PC-3 (cell line): ENCODE measurements at regions not wholly inside any gene's neighbourhood (a gene's known extent, or its start where the extent isn't known, plus 50 kb on each side); places are given as distances from the start of the nearest gene placed in this dataset.
"Not testable (repeated sequence)": the region's sequence is repeated elsewhere in the genome, so short reads cannot be mapped to it uniquely, and the experiment has no call there.

Experiments
- ATAC-seq: fragments of 200-7000 bp; cut with Tn5 transposase; 2 replicates; pipeline ENCODE4 v1.9.1; 2020; ENCODE audit warnings: mild to moderate bottlenecking, moderate library complexity
- BruUV-seq: library from RNA; stranded (reverse); fragments of 400-500 nt; replicated peaks from 2 replicates; lab custom pipeline; 2021; lab: Mats Ljungman, UMichigan
- CTCF ChIA-PET: fragments of 300-600 bp; sonication (Branson Sonifier 250); formaldehyde crosslinking; loops from one replicate; lab custom pipeline; 2022; ENCODE audit warnings: antibody characterized with exemption; lab: Charles Lee
- POLR2A ChIA-PET: fragments of 300-600 bp; sonication (Branson Sonifier 250); formaldehyde crosslinking; loops from one replicate; lab custom pipeline; 2022; ENCODE audit warnings: antibody characterized with exemption; ENCODE audit not compliant: unreplicated experiment; lab: Charles Lee
- DNase-seq: peaks from one replicate; pipeline ENCODE4 v3.0.0-alpha.2; 2015
- H2AFZ ChIP-seq: fragments of 300-600 bp; sonication (generic); 2 replicates; pipeline ENCODE4 v1.6.0; 2016; ENCODE audit warnings: antibody characterized with exemption, low read length
- H3F3A ChIP-seq: fragments of 300-600 bp; sonication (generic); one replicate; pipeline ENCODE4 v1.6.0; 2017; ENCODE audit warnings: antibody characterized with exemption, low read length, control low read depth, mild to moderate bottlenecking; ENCODE audit not compliant: unreplicated experiment
- H3K27ac ChIP-seq: fragments of 300-600 bp; sonication (generic); 2 replicates; pipeline ENCODE4 v1.5.1; 2016; ENCODE audit warnings: mild to moderate bottlenecking, low read length
- H3K27me3 ChIP-seq: fragments of 300-600 bp; sonication (generic); 2 replicates; pipeline ENCODE4 v1.6.1; 2016; ENCODE audit warnings: low read length, mixed read lengths
- H3K36me3 ChIP-seq: fragments of 300-600 bp; sonication (generic); 2 replicates; pipeline ENCODE4 v1.6.1; 2016; ENCODE audit warnings: low read depth, mixed run types, low read length, mixed read lengths
- H3K4me1 ChIP-seq: fragments of 300-600 bp; sonication (generic); 2 replicates; pipeline ENCODE4 v1.5.1; 2016; ENCODE audit warnings: low read length; ENCODE audit not compliant: insufficient read depth
- H3K4me2 ChIP-seq: fragments of 300-600 bp; sonication (generic); 2 replicates; pipeline ENCODE4 v1.6.0; 2016; ENCODE audit warnings: low read length
- H3K4me3 ChIP-seq: fragments of 300-600 bp; sonication (generic); 2 replicates; pipeline ENCODE4 v1.5.1; 2016; ENCODE audit warnings: mild to moderate bottlenecking, low read length, mixed read lengths
- H3K79me2 ChIP-seq: fragments of 300-600 bp; sonication (generic); 2 replicates; pipeline ENCODE4 v1.6.1; 2017; ENCODE audit warnings: low read length, mixed read lengths
- H3K9ac ChIP-seq: fragments of 300-600 bp; sonication (generic); 2 replicates; pipeline ENCODE4 v1.6.0; 2016; ENCODE audit warnings: mild to moderate bottlenecking, low read length
- H3K9me2 ChIP-seq: fragments of 300-600 bp; sonication (generic); replicated peaks from 2 replicates; pipeline ENCODE4 v1.6.1; 2016; ENCODE audit warnings: mixed run types, low read length, mixed read lengths
- H3K9me3 ChIP-seq: fragments of 300-600 bp; sonication (generic); 2 replicates; pipeline ENCODE4 v1.6.1; 2016; ENCODE audit warnings: low read length, mixed read lengths
- H4K20me1 ChIP-seq: fragments of 300-600 bp; sonication (generic); 2 replicates; pipeline ENCODE4 v1.6.1; 2016; ENCODE audit warnings: low read length, mixed read lengths
- CTCF ChIP-seq: fragments of 300-600 bp; sonication (generic); conservative IDR thresholded peaks from 2 replicates; pipeline ENCODE4 v1.5.1; 2017; ENCODE audit warnings: antibody characterized with exemption, low read depth, mild to moderate bottlenecking, low read length
- EZH2 ChIP-seq: fragments of 300-600 bp; sonication (generic); IDR thresholded peaks from one replicate; pipeline ENCODE4 v1.6.1; 2017; ENCODE audit warnings: antibody characterized with exemption, mild to moderate bottlenecking, low read length; ENCODE audit not compliant: unreplicated experiment
- EZH2phosphoT487 ChIP-seq: fragments of 300-600 bp; sonication (generic); IDR thresholded peaks from 2 replicates; pipeline ENCODE4 v1.6.1; 2018; ENCODE audit warnings: mild to moderate bottlenecking, antibody characterized with exemption, low read length, borderline replicate concordance
- intact Hi-C: fragments of 100-400 bp; cut with micrococcal nuclease; formaldehyde crosslinking; loops from 2 replicates; pipeline ENCODE4 v1.9.0; 2023

DNA sequence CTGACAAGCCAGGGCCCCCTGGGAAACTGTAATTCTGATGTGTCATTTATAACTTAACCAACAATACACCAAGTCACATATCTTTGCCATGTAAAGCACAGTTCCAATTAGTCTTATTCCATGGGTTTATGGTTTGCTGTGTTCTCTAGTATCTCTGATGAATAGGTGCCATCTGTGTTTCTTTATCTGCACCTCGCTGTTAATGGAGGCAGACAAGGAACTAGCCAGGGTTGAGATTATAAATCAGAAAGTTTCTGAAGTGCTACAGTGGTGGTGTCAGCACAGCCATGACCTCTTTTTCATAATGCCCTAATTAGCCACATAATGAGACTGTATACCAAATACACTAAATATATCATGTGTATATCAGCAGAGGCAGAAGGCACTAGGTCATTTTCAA, 866.4 kb downstream of the PLOD2 start:
- POLR2A ChIA-PET = no interaction called here
- no peak for ATAC-seq
- CTCF ChIA-PET = no interaction called here
- Histone ChIP-seq H3K27me3 (no peaks in the 10 kb centered on the region), H3K9ac (no peak overlapping the region), H3F3A (no peaks in the 10 kb centered on the region), H3K36me3 (no peaks in the 10 kb centered on the region), H2AFZ (no peak overlapping the region), H3K79me2 (no peaks in the 10 kb centered on the region), H3K9me2 (no peaks in the 10 kb centered on the region), H3K9me3 (no peaks in the 10 kb centered on the region), H3K4me1 (no peaks in the 10 kb centered on the region), H3K4me2 (no peak overlapping the region), H4K20me1 (no peaks in the 10 kb centered on the region), H3K27ac (no peak overlapping the region), H3K4me3 (no peak overlapping the region)
- TF ChIP-seq CTCF (no peak), EZH2phosphoT487 (no peak), EZH2 (no peak)
- intact Hi-C loops = no loop called here
- DNase-seq = no peak
- BruUV-seq = no TSS peak

DNA sequence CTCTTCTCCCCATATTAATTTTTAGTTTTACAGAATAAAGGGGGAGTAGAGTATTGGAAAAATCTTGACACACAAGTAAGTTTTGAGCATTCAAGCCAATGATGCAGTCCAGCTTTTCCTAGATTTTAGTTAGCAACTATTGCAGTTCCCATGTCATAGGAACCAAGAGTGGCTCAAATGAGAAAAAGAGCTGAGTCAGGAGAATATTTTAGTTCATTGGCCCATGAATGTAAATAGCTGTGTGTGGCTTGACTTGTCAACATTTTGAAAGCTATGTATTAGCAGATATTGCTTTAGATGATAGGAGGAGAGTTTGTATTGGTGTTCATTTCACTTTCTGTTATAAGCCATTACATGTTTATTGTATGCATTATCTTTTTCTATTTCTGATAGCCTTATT, 853.7 kb downstream of the PLOD2 start:
- H3K36me3 ChIP-seq = no peaks in the 10 kb centered on the region
- H3F3A ChIP-seq = no peaks in the 10 kb centered on the region
- ChIA-PET CTCF (no interaction called here), POLR2A (no interaction called here)
- no peaks in the 10 kb centered on the region for H3K27me3 ChIP-seq
- BruUV-seq = no TSS peak
- no peaks in the 10 kb centered on the region for H3K79me2 ChIP-seq
- no peak for ATAC-seq
- no peak overlapping the region for H2AFZ ChIP-seq
- H3K9me3 ChIP-seq = no peaks in the 10 kb centered on the region
- DNase-seq = no peak
- H3K27ac ChIP-seq = no peak overlapping the region
- H3K9ac ChIP-seq = no peak overlapping the region
- no peaks in the 10 kb centered on the region for H3K4me1 ChIP-seq
- H3K9me2 ChIP-seq = no peaks in the 10 kb centered on the region
- no peak overlapping the region for H3K4me3 ChIP-seq
- TF ChIP-seq CTCF (no peak), EZH2 (no peak), EZH2phosphoT487 (no peak)
- intact Hi-C loops = no loop called here
- no peaks in the 10 kb centered on the region for H4K20me1 ChIP-seq
- no peak overlapping the region for H3K4me2 ChIP-seq

DNA sequence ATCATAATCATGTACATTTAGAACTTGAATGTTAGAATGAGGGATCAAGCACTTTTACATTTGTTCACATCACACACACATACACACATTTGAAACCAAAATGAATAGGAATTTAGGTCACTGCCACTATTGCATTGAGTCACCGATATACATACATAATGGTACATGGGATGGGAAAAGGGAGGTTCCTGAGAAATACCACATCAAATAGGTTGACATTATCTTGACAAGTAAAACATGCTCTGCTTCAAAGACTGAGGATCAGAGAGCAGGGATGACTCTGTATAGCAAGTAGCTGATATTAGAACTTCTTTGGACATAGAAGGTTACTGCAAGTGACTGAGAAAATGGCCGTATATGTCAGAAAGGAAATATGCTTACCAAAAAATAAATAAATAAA, 847.2 kb downstream of the PLOD2 start:
- intact Hi-C loops = no loop called here
- H3K9me3 ChIP-seq = no peaks in the 10 kb centered on the region
- POLR2A ChIA-PET = no interaction called here

GRCh38 chr3:145316253-145316652, 844.7 kb downstream of the PLOD2 start:
- H3K4me1 ChIP-seq, H3K4me3 ChIP-seq, H3K9me2 ChIP-seq, H4K20me1 ChIP-seq, H3K79me2 ChIP-seq, POLR2A ChIA-PET, BruUV-seq, H3K27me3 ChIP-seq, H3K27ac ChIP-seq, H3F3A ChIP-seq, H3K9ac ChIP-seq, H3K9me3 ChIP-seq, intact Hi-C loops, CTCF ChIA-PET, H3K36me3 ChIP-seq, H2AFZ ChIP-seq, H3K4me2 ChIP-seq, ATAC-seq: not testable (repeated sequence)
- DNase-seq = peak; percentile 9

More for the DNA sequence above, 847.2 kb downstream of the PLOD2 start:
- H3K9ac ChIP-seq = no peak overlapping the region
- CTCF ChIA-PET = no interaction called here
- TF ChIP-seq EZH2phosphoT487 = no peak
- TF ChIP-seq CTCF = no peak
- no peaks in the 10 kb centered on the region for H3K36me3 ChIP-seq
- H2AFZ ChIP-seq = no peak overlapping the region
- no peaks in the 10 kb centered on the region for H4K20me1 ChIP-seq
- DNase-seq (no peak), ATAC-seq (no peak)
- no peak overlapping the region for H3K4me3 ChIP-seq
- no TSS peak for BruUV-seq
- no peaks in the 10 kb centered on the region for H3K27me3 ChIP-seq
- no peak overlapping the region for H3K27ac ChIP-seq
- no peaks in the 10 kb centered on the region for H3K79me2 ChIP-seq
- H3K4me1 ChIP-seq = no peaks in the 10 kb centered on the region
- H3K9me2 ChIP-seq = no peaks in the 10 kb centered on the region
- H3F3A ChIP-seq = no peaks in the 10 kb centered on the region
- no peak overlapping the region for H3K4me2 ChIP-seq
